H1 (cell line): ENCODE measurements at regions not wholly inside any gene's neighbourhood (a gene's known extent, or its start where the extent isn't known, plus 50 kb on each side); places are given as distances from the start of the nearest gene placed in this dataset.

Experiments
- EGR1 ChIP-seq: IDR thresholded peaks from 2 replicates; pipeline ENCODE4 v1.6.1; 2011; ENCODE audit warnings: low read depth, low read length, borderline replicate concordance
- TF ChIP-seq, protein P1 (sequence below): fragments of 300-600 bp; sonication (generic); IDR thresholded peaks from 2 replicates; pipeline ENCODE4 v1.7.1; 2012; ENCODE audit warnings: low read length, moderate library complexity, mild to moderate bottlenecking, inconsistent platforms; ENCODE audit not compliant: insufficient replicate concordance

GRCh38 chr12:20109676-20110075 lies 258.7 kb upstream of the PDE3A start (continued):
- TF ChIP-seq, protein P1, sequence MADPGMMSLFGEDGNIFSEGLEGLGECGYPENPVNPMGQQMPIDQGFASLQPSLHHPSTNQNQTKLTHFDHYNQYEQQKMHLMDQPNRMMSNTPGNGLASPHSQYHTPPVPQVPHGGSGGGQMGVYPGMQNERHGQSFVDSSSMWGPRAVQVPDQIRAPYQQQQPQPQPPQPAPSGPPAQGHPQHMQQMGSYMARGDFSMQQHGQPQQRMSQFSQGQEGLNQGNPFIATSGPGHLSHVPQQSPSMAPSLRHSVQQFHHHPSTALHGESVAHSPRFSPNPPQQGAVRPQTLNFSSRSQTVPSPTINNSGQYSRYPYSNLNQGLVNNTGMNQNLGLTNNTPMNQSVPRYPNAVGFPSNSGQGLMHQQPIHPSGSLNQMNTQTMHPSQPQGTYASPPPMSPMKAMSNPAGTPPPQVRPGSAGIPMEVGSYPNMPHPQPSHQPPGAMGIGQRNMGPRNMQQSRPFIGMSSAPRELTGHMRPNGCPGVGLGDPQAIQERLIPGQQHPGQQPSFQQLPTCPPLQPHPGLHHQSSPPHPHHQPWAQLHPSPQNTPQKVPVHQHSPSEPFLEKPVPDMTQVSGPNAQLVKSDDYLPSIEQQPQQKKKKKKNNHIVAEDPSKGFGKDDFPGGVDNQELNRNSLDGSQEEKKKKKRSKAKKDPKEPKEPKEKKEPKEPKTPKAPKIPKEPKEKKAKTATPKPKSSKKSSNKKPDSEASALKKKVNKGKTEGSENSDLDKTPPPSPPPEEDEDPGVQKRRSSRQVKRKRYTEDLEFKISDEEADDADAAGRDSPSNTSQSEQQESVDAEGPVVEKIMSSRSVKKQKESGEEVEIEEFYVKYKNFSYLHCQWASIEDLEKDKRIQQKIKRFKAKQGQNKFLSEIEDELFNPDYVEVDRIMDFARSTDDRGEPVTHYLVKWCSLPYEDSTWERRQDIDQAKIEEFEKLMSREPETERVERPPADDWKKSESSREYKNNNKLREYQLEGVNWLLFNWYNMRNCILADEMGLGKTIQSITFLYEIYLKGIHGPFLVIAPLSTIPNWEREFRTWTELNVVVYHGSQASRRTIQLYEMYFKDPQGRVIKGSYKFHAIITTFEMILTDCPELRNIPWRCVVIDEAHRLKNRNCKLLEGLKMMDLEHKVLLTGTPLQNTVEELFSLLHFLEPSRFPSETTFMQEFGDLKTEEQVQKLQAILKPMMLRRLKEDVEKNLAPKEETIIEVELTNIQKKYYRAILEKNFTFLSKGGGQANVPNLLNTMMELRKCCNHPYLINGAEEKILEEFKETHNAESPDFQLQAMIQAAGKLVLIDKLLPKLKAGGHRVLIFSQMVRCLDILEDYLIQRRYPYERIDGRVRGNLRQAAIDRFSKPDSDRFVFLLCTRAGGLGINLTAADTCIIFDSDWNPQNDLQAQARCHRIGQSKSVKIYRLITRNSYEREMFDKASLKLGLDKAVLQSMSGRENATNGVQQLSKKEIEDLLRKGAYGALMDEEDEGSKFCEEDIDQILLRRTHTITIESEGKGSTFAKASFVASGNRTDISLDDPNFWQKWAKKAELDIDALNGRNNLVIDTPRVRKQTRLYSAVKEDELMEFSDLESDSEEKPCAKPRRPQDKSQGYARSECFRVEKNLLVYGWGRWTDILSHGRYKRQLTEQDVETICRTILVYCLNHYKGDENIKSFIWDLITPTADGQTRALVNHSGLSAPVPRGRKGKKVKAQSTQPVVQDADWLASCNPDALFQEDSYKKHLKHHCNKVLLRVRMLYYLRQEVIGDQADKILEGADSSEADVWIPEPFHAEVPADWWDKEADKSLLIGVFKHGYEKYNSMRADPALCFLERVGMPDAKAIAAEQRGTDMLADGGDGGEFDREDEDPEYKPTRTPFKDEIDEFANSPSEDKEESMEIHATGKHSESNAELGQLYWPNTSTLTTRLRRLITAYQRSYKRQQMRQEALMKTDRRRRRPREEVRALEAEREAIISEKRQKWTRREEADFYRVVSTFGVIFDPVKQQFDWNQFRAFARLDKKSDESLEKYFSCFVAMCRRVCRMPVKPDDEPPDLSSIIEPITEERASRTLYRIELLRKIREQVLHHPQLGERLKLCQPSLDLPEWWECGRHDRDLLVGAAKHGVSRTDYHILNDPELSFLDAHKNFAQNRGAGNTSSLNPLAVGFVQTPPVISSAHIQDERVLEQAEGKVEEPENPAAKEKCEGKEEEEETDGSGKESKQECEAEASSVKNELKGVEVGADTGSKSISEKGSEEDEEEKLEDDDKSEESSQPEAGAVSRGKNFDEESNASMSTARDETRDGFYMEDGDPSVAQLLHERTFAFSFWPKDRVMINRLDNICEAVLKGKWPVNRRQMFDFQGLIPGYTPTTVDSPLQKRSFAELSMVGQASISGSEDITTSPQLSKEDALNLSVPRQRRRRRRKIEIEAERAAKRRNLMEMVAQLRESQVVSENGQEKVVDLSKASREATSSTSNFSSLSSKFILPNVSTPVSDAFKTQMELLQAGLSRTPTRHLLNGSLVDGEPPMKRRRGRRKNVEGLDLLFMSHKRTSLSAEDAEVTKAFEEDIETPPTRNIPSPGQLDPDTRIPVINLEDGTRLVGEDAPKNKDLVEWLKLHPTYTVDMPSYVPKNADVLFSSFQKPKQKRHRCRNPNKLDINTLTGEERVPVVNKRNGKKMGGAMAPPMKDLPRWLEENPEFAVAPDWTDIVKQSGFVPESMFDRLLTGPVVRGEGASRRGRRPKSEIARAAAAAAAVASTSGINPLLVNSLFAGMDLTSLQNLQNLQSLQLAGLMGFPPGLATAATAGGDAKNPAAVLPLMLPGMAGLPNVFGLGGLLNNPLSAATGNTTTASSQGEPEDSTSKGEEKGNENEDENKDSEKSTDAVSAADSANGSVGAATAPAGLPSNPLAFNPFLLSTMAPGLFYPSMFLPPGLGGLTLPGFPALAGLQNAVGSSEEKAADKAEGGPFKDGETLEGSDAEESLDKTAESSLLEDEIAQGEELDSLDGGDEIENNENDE, result peak; percentile 34
- no peak for TF ChIP-seq EGR1
